Hepatocyte (in vitro differentiated cells): ENCODE measurements at regions not wholly inside any gene's neighbourhood (a gene's known extent, or its start where the extent isn't known, plus 50 kb on each side); places are given as distances from the start of the nearest gene placed in this dataset.

Experiments used
- CTCF ChIP-seq: fragments of 200-600 bp; sonication (generic); IDR thresholded peaks from 2 replicates; pipeline ENCODE4 v1.5.1; 2016; ENCODE audit warnings: antibody characterized with exemption, mild to moderate bottlenecking; ENCODE audit not compliant: poor library complexity
- EZH2 ChIP-seq: fragments of 200-600 bp; sonication (generic); IDR thresholded peaks from 2 replicates; pipeline ENCODE4 v1.6.1; 2016; ENCODE audit warnings: antibody characterized with exemption, mild to moderate bottlenecking, borderline replicate concordance
- EZH2phosphoT487 ChIP-seq: fragments of 200-600 bp; sonication (generic); IDR thresholded peaks from one replicate; pipeline ENCODE4 v1.6.1; 2018; ENCODE audit warnings: antibody characterized with exemption, mild to moderate bottlenecking, low read depth, moderate library complexity; ENCODE audit not compliant: unreplicated experiment, severe bottlenecking

GRCh38 chr2:595141-595815 lies 81.9 kb downstream of the TMEM18 start:
- no peak for TF ChIP-seq CTCF
- no peak for TF ChIP-seq EZH2
- no peak for TF ChIP-seq EZH2phosphoT487
